ENCODE measurements at regions not wholly inside any gene's neighbourhood (a gene's known extent, or its start where the extent isn't known, plus 50 kb on each side); places are given as distances from the start of the nearest gene placed in this dataset.

DNA sequence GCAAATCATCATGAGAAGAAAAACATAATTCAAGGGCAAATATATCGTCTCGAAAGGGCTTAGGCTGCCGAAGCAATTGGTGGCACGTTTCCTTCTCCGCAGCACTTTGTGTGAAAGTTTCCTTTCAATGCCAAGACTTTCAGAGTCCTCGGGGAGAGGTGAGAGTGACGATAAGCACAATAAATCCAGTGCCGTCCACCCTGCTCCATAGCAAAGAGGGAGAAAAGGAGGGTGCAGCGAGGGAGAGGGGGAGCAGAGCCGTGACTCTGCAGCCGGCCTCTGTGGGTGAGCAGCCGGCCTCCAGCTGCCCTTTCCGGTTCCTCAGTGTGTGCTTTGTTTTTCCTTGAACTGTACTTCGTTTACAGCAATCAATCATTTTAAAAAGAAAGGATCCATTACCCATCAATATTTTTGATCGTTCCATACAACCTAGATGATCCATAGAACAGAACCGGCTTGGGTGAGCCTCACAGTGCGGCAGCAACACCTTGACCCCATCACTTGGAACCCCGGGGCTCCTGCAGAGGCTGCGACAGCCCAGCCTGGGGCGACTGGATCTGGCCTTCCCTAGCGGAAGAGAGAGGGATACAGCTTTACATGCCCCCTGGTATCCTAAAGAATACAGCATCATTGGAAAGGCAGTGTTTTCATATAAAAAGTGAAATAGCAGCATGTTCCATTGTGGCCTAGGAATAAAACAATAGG lies 247.0 kb upstream of the IRX4 start:
- TF ChIP-seq JUND (IDR thresholded peaks at IDR 0.05) = no peak
- TF ChIP-seq POLR2AphosphoS5 (IDR thresholded peaks at IDR 0.05; ENCODE audit: low read depth, low read length) = no peak
- TF ChIP-seq, protein P1, sequence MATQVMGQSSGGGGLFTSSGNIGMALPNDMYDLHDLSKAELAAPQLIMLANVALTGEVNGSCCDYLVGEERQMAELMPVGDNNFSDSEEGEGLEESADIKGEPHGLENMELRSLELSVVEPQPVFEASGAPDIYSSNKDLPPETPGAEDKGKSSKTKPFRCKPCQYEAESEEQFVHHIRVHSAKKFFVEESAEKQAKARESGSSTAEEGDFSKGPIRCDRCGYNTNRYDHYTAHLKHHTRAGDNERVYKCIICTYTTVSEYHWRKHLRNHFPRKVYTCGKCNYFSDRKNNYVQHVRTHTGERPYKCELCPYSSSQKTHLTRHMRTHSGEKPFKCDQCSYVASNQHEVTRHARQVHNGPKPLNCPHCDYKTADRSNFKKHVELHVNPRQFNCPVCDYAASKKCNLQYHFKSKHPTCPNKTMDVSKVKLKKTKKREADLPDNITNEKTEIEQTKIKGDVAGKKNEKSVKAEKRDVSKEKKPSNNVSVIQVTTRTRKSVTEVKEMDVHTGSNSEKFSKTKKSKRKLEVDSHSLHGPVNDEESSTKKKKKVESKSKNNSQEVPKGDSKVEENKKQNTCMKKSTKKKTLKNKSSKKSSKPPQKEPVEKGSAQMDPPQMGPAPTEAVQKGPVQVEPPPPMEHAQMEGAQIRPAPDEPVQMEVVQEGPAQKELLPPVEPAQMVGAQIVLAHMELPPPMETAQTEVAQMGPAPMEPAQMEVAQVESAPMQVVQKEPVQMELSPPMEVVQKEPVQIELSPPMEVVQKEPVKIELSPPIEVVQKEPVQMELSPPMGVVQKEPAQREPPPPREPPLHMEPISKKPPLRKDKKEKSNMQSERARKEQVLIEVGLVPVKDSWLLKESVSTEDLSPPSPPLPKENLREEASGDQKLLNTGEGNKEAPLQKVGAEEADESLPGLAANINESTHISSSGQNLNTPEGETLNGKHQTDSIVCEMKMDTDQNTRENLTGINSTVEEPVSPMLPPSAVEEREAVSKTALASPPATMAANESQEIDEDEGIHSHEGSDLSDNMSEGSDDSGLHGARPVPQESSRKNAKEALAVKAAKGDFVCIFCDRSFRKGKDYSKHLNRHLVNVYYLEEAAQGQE (IDR thresholded peaks at IDR 0.05; ENCODE audit: low read depth) = no peak
- TF ChIP-seq, protein P2, sequence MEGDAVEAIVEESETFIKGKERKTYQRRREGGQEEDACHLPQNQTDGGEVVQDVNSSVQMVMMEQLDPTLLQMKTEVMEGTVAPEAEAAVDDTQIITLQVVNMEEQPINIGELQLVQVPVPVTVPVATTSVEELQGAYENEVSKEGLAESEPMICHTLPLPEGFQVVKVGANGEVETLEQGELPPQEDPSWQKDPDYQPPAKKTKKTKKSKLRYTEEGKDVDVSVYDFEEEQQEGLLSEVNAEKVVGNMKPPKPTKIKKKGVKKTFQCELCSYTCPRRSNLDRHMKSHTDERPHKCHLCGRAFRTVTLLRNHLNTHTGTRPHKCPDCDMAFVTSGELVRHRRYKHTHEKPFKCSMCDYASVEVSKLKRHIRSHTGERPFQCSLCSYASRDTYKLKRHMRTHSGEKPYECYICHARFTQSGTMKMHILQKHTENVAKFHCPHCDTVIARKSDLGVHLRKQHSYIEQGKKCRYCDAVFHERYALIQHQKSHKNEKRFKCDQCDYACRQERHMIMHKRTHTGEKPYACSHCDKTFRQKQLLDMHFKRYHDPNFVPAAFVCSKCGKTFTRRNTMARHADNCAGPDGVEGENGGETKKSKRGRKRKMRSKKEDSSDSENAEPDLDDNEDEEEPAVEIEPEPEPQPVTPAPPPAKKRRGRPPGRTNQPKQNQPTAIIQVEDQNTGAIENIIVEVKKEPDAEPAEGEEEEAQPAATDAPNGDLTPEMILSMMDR (IDR thresholded peaks at IDR 0.05 in 2 of 3, conservative IDR thresholded peaks at IDR 0.05 in 1 of 3; ENCODE audit: borderline replicate concordance in 1 of 3, insufficient read depth in 1 of 3, low read depth in 2 of 3, low read length in 2 of 3) = no peak

All from HCT116 (cell line).